Spleen (tissue), 7 donors: ENCODE measurements at regions not wholly inside any gene's neighbourhood (a gene's known extent, or its start where the extent isn't known, plus 50 kb on each side); places are given as distances from the start of the nearest gene placed in this dataset.

Experiments used
- CTCF ChIP-seq, 11 experiments: fragments of 200-600 bp in 7 of 11; fragments of 450-650 bp in 4 of 11; sonication (generic) in 4 of 11; IDR thresholded peaks in 8 of 11; conservative IDR thresholded peaks in 3 of 11; 1 replicate in 7 of 11; 2 replicates in 4 of 11; pipeline versions ENCODE4 v1.4.0 to v1.8.0; 2016 to 2021; ENCODE audit warnings: antibody characterized with exemption in 11 of 11, inconsistent platforms in 4 of 11, mild to moderate bottlenecking in 1 of 11
- POLR2A ChIP-seq, 3 donors: fragments of 450-650 bp; IDR thresholded peaks; one replicate each; pipeline ENCODE4 v1.5.1; 2017; ENCODE audit warnings: antibody characterized with exemption in 3 of 3, mild to moderate bottlenecking in 1 of 3
- POLR2AphosphoS5 ChIP-seq, 3 donors: sonication (generic); formaldehyde crosslinking; IDR thresholded peaks; one replicate each; pipeline ENCODE4 v1.5.1; 2017; ENCODE audit warnings: antibody characterized with exemption in 3 of 3
- donor health status: DM: no; HTN: no; CAD: no; lungs with moderate emphysema.
- donor health status: DM: no; HTN: no; CAD: no.
- donor health status: DM: no; HTN: no; CAD: no.

GRCh38 chr15:86021281-86022264 is 58.1 kb upstream of the AGBL1 start:
- no peak for TF ChIP-seq CTCF (IDR thresholded peaks at IDR 0.05 in 8 of 11, conservative IDR thresholded peaks at IDR 0.05 in 3 of 11)
- no peak for TF ChIP-seq POLR2AphosphoS5 (IDR thresholded peaks at IDR 0.05)
- TF ChIP-seq POLR2A (IDR thresholded peaks at IDR 0.05) = no peak
